Neural progenitor cell (in vitro differentiated cells): ENCODE measurements at regions not wholly inside any gene's neighbourhood (a gene's known extent, or its start where the extent isn't known, plus 50 kb on each side); places are given as distances from the start of the nearest gene placed in this dataset.

Experiments used
- DNase-seq: peaks from one replicate; pipeline ENCODE4 v3.0.0-alpha.2; 2016; ENCODE audit warnings: low spot score
- H2AFZ ChIP-seq: fragments of 200-600 bp; sonication (generic); replicated peaks from 2 replicates; pipeline ENCODE4 v1.6.1; 2016; ENCODE audit warnings: antibody characterized with exemption
- H3F3A ChIP-seq: fragments of 200-600 bp; sonication (generic); 2 replicates; pipeline ENCODE4 v1.6.1; 2016; ENCODE audit warnings: antibody characterized with exemption, low read depth
- H3K27ac ChIP-seq: fragments of 200-600 bp; sonication (generic); 2 replicates; pipeline ENCODE4 v1.5.1; 2016; ENCODE audit warnings: mild to moderate bottlenecking
- H3K27me3 ChIP-seq: fragments of 200-600 bp; sonication (generic); 2 replicates; pipeline ENCODE4 v1.6.1; 2016; ENCODE audit warnings: mild to moderate bottlenecking, moderate library complexity
- H3K36me3 ChIP-seq: fragments of 200-600 bp; sonication (generic); 2 replicates; pipeline ENCODE4 v1.5.1; 2016
- H3K4me1 ChIP-seq: fragments of 200-600 bp; sonication (generic); 2 replicates; pipeline ENCODE4 v1.6.1; 2016; ENCODE audit warnings: mixed run types
- H3K4me2 ChIP-seq: fragments of 200-600 bp; sonication (generic); 2 replicates; pipeline ENCODE4 v1.6.1; 2016
- H3K4me3 ChIP-seq: fragments of 200-600 bp; sonication (generic); 2 replicates; pipeline ENCODE4 v1.5.1; 2016
- H3K79me2 ChIP-seq: fragments of 200-600 bp; sonication (generic); 2 replicates; pipeline ENCODE4 v1.6.1; 2016; ENCODE audit warnings: low read depth
- H3K9ac ChIP-seq: fragments of 200-600 bp; sonication (generic); 2 replicates; pipeline ENCODE4 v1.6.1; 2016
- H3K9me3 ChIP-seq: fragments of 200-600 bp; sonication (generic); 2 replicates; pipeline ENCODE4 v1.5.1; 2016; ENCODE audit warnings: low read depth
- H4K20me1 ChIP-seq: fragments of 200-600 bp; sonication (generic); 2 replicates; pipeline ENCODE4 v1.6.1; 2016; ENCODE audit warnings: low read depth
- H3K27ac Mint-ChIP-seq: 3 replicates; pipeline ENCODE4 v1.8.0; 2021; ENCODE audit warnings: mixed read lengths
- H3K27me3 Mint-ChIP-seq: 2 replicates; pipeline ENCODE4 v1.8.0; 2022; ENCODE audit warnings: low read depth, mild to moderate bottlenecking, inconsistent platforms, moderate library complexity, mixed read lengths; ENCODE audit not compliant: insufficient read depth
- H3K36me3 Mint-ChIP-seq: 3 replicates; pipeline ENCODE4 v1.8.0; 2021; ENCODE audit warnings: mixed read lengths
- H3K4me1 Mint-ChIP-seq: 3 replicates; pipeline ENCODE4 v1.8.0; 2021; ENCODE audit warnings: mixed read lengths
- H3K4me3 Mint-ChIP-seq: 3 replicates; pipeline ENCODE4 v1.8.0; 2021; ENCODE audit warnings: mild to moderate bottlenecking, moderate library complexity, mixed read lengths
- H3K9me3 Mint-ChIP-seq: 3 replicates; pipeline ENCODE4 v1.8.0; 2020; ENCODE audit warnings: mixed read lengths
- CTCF ChIP-seq: fragments of 200-600 bp; sonication (generic); IDR thresholded peaks from 2 replicates; pipeline ENCODE4 v1.5.1; 2017; ENCODE audit warnings: antibody characterized with exemption, mild to moderate bottlenecking
- EZH2 ChIP-seq: fragments of 200-600 bp; sonication (generic); IDR thresholded peaks from 2 replicates; pipeline ENCODE4 v1.6.1; 2017; ENCODE audit warnings: antibody characterized with exemption, mild to moderate bottlenecking, moderate library complexity
- EZH2phosphoT487 ChIP-seq: fragments of 200-600 bp; sonication (generic); IDR thresholded peaks from 2 replicates; pipeline ENCODE4 v1.6.1; 2017; ENCODE audit warnings: antibody characterized with exemption

- TF ChIP-seq CTCF (no peak), EZH2phosphoT487 (no peak), EZH2 (no peak)
- Histone ChIP-seq H3K4me1 (peaks cover 11% of the 10 kb centered on the region), H2AFZ (no peak overlapping the region)
Observed at GRCh38 chr3:23682646-23683045, 123.1 kb upstream of the UBE2E1 start.

GRCh38 chr3:23685541-23686258 is 120.1 kb upstream of the UBE2E1 start:
- Histone ChIP-seq H3K4me2 (no peak overlapping the region), H4K20me1 (no peaks in the 10 kb centered on the region), H3F3A (no peaks in the 10 kb centered on the region), H3K4me3 (no peak overlapping the region), H3K9ac (no peak overlapping the region), H3K36me3 (no peaks in the 10 kb centered on the region), H2AFZ (no peak overlapping the region), H3K27me3 (no peaks in the 10 kb centered on the region), H3K27ac (no peak overlapping the region), H3K79me2 (no peaks in the 10 kb centered on the region), H3K4me1 (peaks cover 11% of the 10 kb centered on the region), H3K9me3 (no peaks in the 10 kb centered on the region)
- H3K27ac Mint-ChIP-seq: no peak overlapping the region
- H3K4me1 Mint-ChIP-seq: peaks cover 11% of the 10 kb centered on the region
- H3K36me3 Mint-ChIP-seq: peaks cover 2% of the 10 kb centered on the region
- no peak for TF ChIP-seq EZH2phosphoT487
- TF ChIP-seq EZH2: no peak
- TF ChIP-seq CTCF: no peak
- H3K9me3 Mint-ChIP-seq: peaks cover 14% of the 10 kb centered on the region
- DNase-seq: no peak
- no peak overlapping the region for H3K4me3 Mint-ChIP-seq
- peaks cover 3% of the 10 kb centered on the region for H3K27me3 Mint-ChIP-seq

More at GRCh38 chr3:23682646-23683045, 123.1 kb upstream of the UBE2E1 start:
- Mint-ChIP-seq H3K27me3 (peaks cover 5% of the 10 kb centered on the region), H3K27ac (no peak overlapping the region), H3K4me1 (peaks cover 11% of the 10 kb centered on the region), H3K9me3 (peaks cover 2% of the 10 kb centered on the region), H3K36me3 (no peaks in the 10 kb centered on the region), H3K4me3 (no peak overlapping the region)
- DNase-seq: no peak
- Histone ChIP-seq H3K9ac (no peak overlapping the region), H3F3A (no peaks in the 10 kb centered on the region), H4K20me1 (no peaks in the 10 kb centered on the region), H3K4me3 (no peak overlapping the region), H3K27ac (no peak overlapping the region), H3K36me3 (no peaks in the 10 kb centered on the region), H3K79me2 (no peaks in the 10 kb centered on the region), H3K4me2 (no peak overlapping the region), H3K9me3 (no peaks in the 10 kb centered on the region), H3K27me3 (no peaks in the 10 kb centered on the region)

- H3F3A ChIP-seq: no peaks in the 10 kb centered on the region
- TF ChIP-seq CTCF (no peak), EZH2 (no peak), EZH2phosphoT487 (no peak)
- H4K20me1 ChIP-seq: no peaks in the 10 kb centered on the region
- H3K36me3 ChIP-seq: no peaks in the 10 kb centered on the region
- peaks cover 20% of the 10 kb centered on the region for H3K9me3 Mint-ChIP-seq
- H3K4me1 ChIP-seq: peaks cover 11% of the 10 kb centered on the region
- no peak overlapping the region for H3K9ac ChIP-seq
- no peak overlapping the region for H3K27ac ChIP-seq
- H3K4me1 Mint-ChIP-seq: peaks cover 11% of the 10 kb centered on the region
- H3K4me3 Mint-ChIP-seq: no peak overlapping the region
- H3K79me2 ChIP-seq: no peaks in the 10 kb centered on the region
- peaks cover 2% of the 10 kb centered on the region for H3K36me3 Mint-ChIP-seq
- H3K27ac Mint-ChIP-seq: no peak overlapping the region
- H3K27me3 Mint-ChIP-seq: peaks cover 3% of the 10 kb centered on the region
- no peaks in the 10 kb centered on the region for H3K9me3 ChIP-seq
- peak overlapping the region; percentile 2 for H3K4me2 ChIP-seq
- H3K27me3 ChIP-seq: no peaks in the 10 kb centered on the region
- DNase-seq: no peak
- peak overlapping the region; percentile 87 for H2AFZ ChIP-seq
- no peak overlapping the region for H3K4me3 ChIP-seq
Observed at GRCh38 chr3:23686519-23686918, 119.2 kb upstream of the UBE2E1 start.
